GM12878 (cell line): ENCODE measurements at regions not wholly inside any gene's neighbourhood (a gene's known extent, or its start where the extent isn't known, plus 50 kb on each side); places are given as distances from the start of the nearest gene placed in this dataset.

Experiments
- BRCA1 ChIP-seq: IDR thresholded peaks from 2 replicates; pipeline ENCODE4 v1.6.1; 2011; ENCODE audit warnings: low read depth, low read length, improper control_type of control experiment
- CBFB ChIP-seq: IDR thresholded peaks from 2 replicates; pipeline ENCODE4 v1.6.1; 2016; ENCODE audit warnings: antibody characterized with exemption, low read depth
- CBX5 ChIP-seq: sonication (generic); IDR thresholded peaks from 2 replicates; pipeline ENCODE4 v1.6.1; 2016; ENCODE audit warnings: low read depth, moderate library complexity, mild to moderate bottlenecking, inconsistent platforms
- CHD2 ChIP-seq: IDR thresholded peaks from 2 replicates; pipeline ENCODE4 v1.6.1; 2011; ENCODE audit warnings: low read depth, low read length, improper control_type of control experiment, borderline replicate concordance
- ESRRA ChIP-seq: IDR thresholded peaks from 2 replicates; pipeline ENCODE4 v1.6.1; 2012; ENCODE audit warnings: mild to moderate bottlenecking, low read length, improper control_type of control experiment
- FOS ChIP-seq: IDR thresholded peaks from 3 replicates; pipeline ENCODE4 v1.6.1; 2011; ENCODE audit warnings: borderline replicate concordance; ENCODE audit not compliant: insufficient read length; ENCODE audit errors: extremely low read depth
- KAT2A ChIP-seq: conservative IDR thresholded peaks from 2 replicates; pipeline ENCODE4 v1.6.1; 2011; ENCODE audit warnings: low read depth, low read length; ENCODE audit not compliant: control insufficient read depth
- MEF2A ChIP-seq: IDR thresholded peaks from 2 replicates; pipeline ENCODE4 v1.6.1; 2011; ENCODE audit warnings: low read depth, mild to moderate bottlenecking, low read length, moderate library complexity; ENCODE audit not compliant: insufficient read depth
- MEF2B ChIP-seq: fragments of 450-650 bp; IDR thresholded peaks from 2 replicates; pipeline ENCODE4 v1.6.1; 2018; ENCODE audit warnings: mild to moderate bottlenecking, moderate library complexity; ENCODE audit not compliant: partially characterized antibody, poor library complexity, severe bottlenecking
- MYC ChIP-seq: IDR thresholded peaks from 2 replicates; pipeline ENCODE4 v1.6.1; 2011; ENCODE audit warnings: mild to moderate bottlenecking, low read length, moderate library complexity, inconsistent platforms; ENCODE audit not compliant: insufficient read depth, insufficient replicate concordance, insufficient read length, severe bottlenecking
- PKNOX1 ChIP-seq: fragments of 450-650 bp; IDR thresholded peaks from 2 replicates; pipeline ENCODE4 v1.6.1; 2016; ENCODE audit warnings: mild to moderate bottlenecking
- PML ChIP-seq: IDR thresholded peaks from 2 replicates; pipeline ENCODE4 v1.6.1; 2012; ENCODE audit warnings: low read length, inconsistent platforms
- RELA ChIP-seq: fragments of 450-650 bp; IDR thresholded peaks from 2 replicates; pipeline ENCODE4 v1.8.0; 2014; ENCODE audit warnings: borderline replicate concordance; ENCODE audit not compliant: partially characterized antibody
- REST ChIP-seq: IDR thresholded peaks from 2 replicates; pipeline ENCODE4 v1.6.1; 2012; ENCODE audit warnings: mild to moderate bottlenecking, low read depth, low read length
- SIX5 ChIP-seq: IDR thresholded peaks from 2 replicates; pipeline ENCODE4 v1.6.1; 2011; ENCODE audit warnings: mild to moderate bottlenecking, low read depth, low read length, moderate library complexity; ENCODE audit not compliant: severe bottlenecking
- SMAD1 ChIP-seq: fragments of 450-650 bp; IDR thresholded peaks from 2 replicates; pipeline ENCODE4 v1.6.1; 2018; ENCODE audit warnings: mild to moderate bottlenecking, low read depth; ENCODE audit not compliant: partially characterized antibody
- SMARCA5 ChIP-seq: fragments of 450-650 bp; IDR thresholded peaks from 2 replicates; pipeline ENCODE4 v1.6.1; 2017; ENCODE audit warnings: mild to moderate bottlenecking
- SMC3 ChIP-seq: IDR thresholded peaks from 2 replicates; pipeline ENCODE4 v1.6.1; 2011; ENCODE audit warnings: low read length, improper control_type of control experiment, borderline replicate concordance
- SPI1 ChIP-seq: IDR thresholded peaks from 2 replicates; pipeline ENCODE4 v1.6.1; 2011; ENCODE audit warnings: low read depth, mild to moderate bottlenecking, low read length, moderate library complexity, borderline replicate concordance; ENCODE audit not compliant: insufficient read depth
- SREBF2 ChIP-seq: IDR thresholded peaks from 2 replicates; pipeline ENCODE4 v1.6.1; 2012; ENCODE audit warnings: mild to moderate bottlenecking, low read length
- STAT1 ChIP-seq: fragments of 450-650 bp; conservative IDR thresholded peaks from 2 replicates; pipeline ENCODE4 v1.6.1; 2014; ENCODE audit warnings: antibody characterized with exemption, mild to moderate bottlenecking
- USF2 ChIP-seq: IDR thresholded peaks from 2 replicates; pipeline ENCODE4 v1.6.1; 2011; ENCODE audit warnings: low read depth, low read length, improper control_type of control experiment, borderline replicate concordance
- ZNF207 ChIP-seq: fragments of 450-650 bp; IDR thresholded peaks from 2 replicates; pipeline ENCODE4 v1.6.1; 2014; ENCODE audit warnings: antibody characterized with exemption, mild to moderate bottlenecking, borderline replicate concordance
- TF ChIP-seq, protein P1 (sequence below): IDR thresholded peaks from 2 replicates; pipeline ENCODE4 v1.6.1; 2011; ENCODE audit warnings: borderline replicate concordance, low read depth, mild to moderate bottlenecking, moderate library complexity, mixed read lengths, low read length; ENCODE audit not compliant: insufficient read depth; ENCODE audit errors: extremely low read length

DNA sequence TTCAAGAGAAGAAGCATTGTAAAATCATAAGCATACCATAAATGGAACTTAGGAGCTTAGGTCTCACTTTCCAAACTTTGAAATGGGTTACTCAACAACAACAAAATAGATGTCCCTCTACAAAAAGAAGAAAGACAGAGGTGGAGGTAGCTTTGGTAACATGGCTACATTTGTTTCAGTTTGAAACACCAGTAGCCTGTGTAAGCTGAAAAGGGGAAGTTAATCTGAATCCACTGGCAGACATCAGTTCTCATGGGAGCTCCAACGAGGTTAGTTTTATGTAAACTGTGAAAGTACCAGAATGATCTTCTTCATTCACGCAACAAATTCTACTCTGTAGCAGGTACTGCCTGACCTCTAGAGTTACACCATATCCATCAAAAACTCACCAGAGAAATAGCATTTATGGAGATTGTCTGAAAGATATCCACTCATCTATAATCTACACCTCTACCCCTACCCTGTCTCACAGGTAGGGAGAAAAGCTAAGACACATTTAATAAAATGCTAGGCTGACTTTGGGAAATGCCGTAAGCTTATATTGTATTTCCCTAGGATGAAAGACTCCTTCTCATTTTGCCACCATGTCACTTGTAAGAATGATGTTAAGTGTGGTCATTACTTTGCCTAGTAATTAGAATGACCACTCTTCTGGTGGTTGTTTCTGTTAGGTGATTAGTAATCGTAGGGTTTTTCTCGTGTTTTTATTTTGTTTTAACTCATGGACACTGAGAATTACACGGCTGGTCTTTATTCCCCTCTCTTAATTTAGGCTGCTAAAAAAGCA lies 224.1 kb downstream of the ASCL1 start (continued):
- TF ChIP-seq SPI1 (peak; percentile 24; the same call in 1 of the 2 replicates), SMC3 (peak; percentile 36; the same call in 1 of the 2 replicates), STAT1 (no peak), MEF2A (peak; percentile 68; the same call in 1 of the 2 replicates), PML (no peak), REST (no peak), SMARCA5 (peak; percentile 80), ZNF207 (no peak), SMAD1 (peak; percentile 57), MYC (no peak), RELA (peak; percentile 16), FOS (no peak), SIX5 (no peak), ESRRA (no peak), MEF2B (peak; percentile 94), CBX5 (peak; percentile 67), SREBF2 (no peak), CHD2 (peak; percentile 57; the same call in 1 of the 2 replicates), KAT2A (no peak), PKNOX1 (no peak; the same call in 1 of the 2 replicates), BRCA1 (no peak), USF2 (no peak), CBFB (no peak)
- TF ChIP-seq, protein P1, sequence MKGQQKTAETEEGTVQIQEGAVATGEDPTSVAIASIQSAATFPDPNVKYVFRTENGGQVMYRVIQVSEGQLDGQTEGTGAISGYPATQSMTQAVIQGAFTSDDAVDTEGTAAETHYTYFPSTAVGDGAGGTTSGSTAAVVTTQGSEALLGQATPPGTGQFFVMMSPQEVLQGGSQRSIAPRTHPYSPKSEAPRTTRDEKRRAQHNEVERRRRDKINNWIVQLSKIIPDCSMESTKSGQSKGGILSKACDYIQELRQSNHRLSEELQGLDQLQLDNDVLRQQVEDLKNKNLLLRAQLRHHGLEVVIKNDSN = no peak
